GM12872 (cell line): ENCODE measurements at regions not wholly inside any gene's neighbourhood (a gene's known extent, or its start where the extent isn't known, plus 50 kb on each side); places are given as distances from the start of the nearest gene placed in this dataset.

Experiments used
- CTCF ChIP-seq: IDR thresholded peaks from 3 replicates; pipeline ENCODE4 v1.5.1; 2011; ENCODE audit warnings: low read depth, mild to moderate bottlenecking, low read length, moderate library complexity; ENCODE audit not compliant: insufficient read depth

GRCh38 chr2:150417278-150417677 is 70.2 kb downstream of the RND3 start:
- TF ChIP-seq CTCF, result no peak

- no peak for TF ChIP-seq CTCF
Measured at GRCh38 chr2:150415022-150415421, 72.4 kb downstream of the RND3 start.

- TF ChIP-seq CTCF, result no peak
Measured at GRCh38 chr2:150413910-150414309, 73.6 kb downstream of the RND3 start.

GRCh38 chr2:150413366-150413765 is 74.1 kb downstream of the RND3 start:
- TF ChIP-seq CTCF, result no peak

- TF ChIP-seq CTCF, result no peak
Measured at GRCh38 chr2:150410809-150411208, 76.7 kb downstream of the RND3 start.

GRCh38 chr2:150409196-150409595 is 78.3 kb downstream of the RND3 start:
- TF ChIP-seq CTCF, result no peak

GRCh38 chr2:150404147-150404546 is 83.3 kb downstream of the RND3 start:
- no peak for TF ChIP-seq CTCF

- no peak for TF ChIP-seq CTCF
Measured at GRCh38 chr2:150403457-150403856, 84.0 kb downstream of the RND3 start.
